DND-41 (cell line): ENCODE measurements at regions not wholly inside any gene's neighbourhood (a gene's known extent, or its start where the extent isn't known, plus 50 kb on each side); places are given as distances from the start of the nearest gene placed in this dataset.

Source experiments
- CTCF ChIP-seq: IDR thresholded peaks from 2 replicates; pipeline ENCODE4 v1.5.1; 2012; ENCODE audit warnings: borderline replicate concordance, low read length, moderate library complexity, mild to moderate bottlenecking; ENCODE audit not compliant: poor library complexity, severe bottlenecking; ENCODE audit errors: extremely low read depth
- EZH2 ChIP-seq: IDR thresholded peaks from 3 replicates; pipeline ENCODE4 v1.6.1; 2012; ENCODE audit warnings: borderline replicate concordance, low read depth, mild to moderate bottlenecking, moderate library complexity, low read length, inconsistent platforms; ENCODE audit not compliant: severe bottlenecking

- TF ChIP-seq CTCF (no peak), EZH2 (no peak)
Measured at GRCh38 chr4:169851750-169852149, 94.0 kb upstream of the HPF1 start.
